ENCODE measurements at regions not wholly inside any gene's neighbourhood (a gene's known extent, or its start where the extent isn't known, plus 50 kb on each side); places are given as distances from the start of the nearest gene placed in this dataset.

DNA sequence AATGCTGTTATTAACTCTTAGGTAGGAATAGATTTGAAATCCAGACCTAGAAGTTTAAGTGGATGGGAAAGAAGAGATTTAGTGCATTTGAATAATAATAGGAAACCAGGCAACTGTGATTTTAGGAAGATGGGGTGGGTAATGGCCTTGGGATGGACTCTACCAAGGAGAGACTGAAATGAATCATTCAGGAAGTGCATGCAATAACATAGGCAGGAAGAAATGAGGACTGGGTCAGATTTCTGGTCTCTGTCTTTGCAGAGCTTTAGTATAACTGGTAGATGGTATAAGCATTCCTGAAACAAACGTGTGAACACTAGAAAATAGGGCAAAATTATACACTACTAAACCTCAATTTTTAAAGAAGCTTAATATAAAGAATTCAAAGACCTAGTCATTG, 274.4 kb upstream of the CLINT1 start:
- no peaks in the 10 kb centered on the region for H3K4me1 ChIP-seq
- ATAC-seq (no peak), DNase-seq (no peak)
- H3K27me3 ChIP-seq, result no peaks in the 10 kb centered on the region
- H3K36me3 ChIP-seq (replicated peaks in 1 of 2; ENCODE audit: insufficient read depth in 1 of 2, low read depth in 2 of 2), result no peaks in the 10 kb centered on the region
- no peak for TF ChIP-seq POLR2A (IDR thresholded peaks at IDR 0.05)
- TF ChIP-seq, protein P1, sequence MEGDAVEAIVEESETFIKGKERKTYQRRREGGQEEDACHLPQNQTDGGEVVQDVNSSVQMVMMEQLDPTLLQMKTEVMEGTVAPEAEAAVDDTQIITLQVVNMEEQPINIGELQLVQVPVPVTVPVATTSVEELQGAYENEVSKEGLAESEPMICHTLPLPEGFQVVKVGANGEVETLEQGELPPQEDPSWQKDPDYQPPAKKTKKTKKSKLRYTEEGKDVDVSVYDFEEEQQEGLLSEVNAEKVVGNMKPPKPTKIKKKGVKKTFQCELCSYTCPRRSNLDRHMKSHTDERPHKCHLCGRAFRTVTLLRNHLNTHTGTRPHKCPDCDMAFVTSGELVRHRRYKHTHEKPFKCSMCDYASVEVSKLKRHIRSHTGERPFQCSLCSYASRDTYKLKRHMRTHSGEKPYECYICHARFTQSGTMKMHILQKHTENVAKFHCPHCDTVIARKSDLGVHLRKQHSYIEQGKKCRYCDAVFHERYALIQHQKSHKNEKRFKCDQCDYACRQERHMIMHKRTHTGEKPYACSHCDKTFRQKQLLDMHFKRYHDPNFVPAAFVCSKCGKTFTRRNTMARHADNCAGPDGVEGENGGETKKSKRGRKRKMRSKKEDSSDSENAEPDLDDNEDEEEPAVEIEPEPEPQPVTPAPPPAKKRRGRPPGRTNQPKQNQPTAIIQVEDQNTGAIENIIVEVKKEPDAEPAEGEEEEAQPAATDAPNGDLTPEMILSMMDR (IDR thresholded peaks at IDR 0.05), result no peak
- H3K9me3 ChIP-seq, result no peaks in the 10 kb centered on the region
- 51 to 56% methylated on average over 1 of the region's 1 CpG for WGBS, 2 donors
- no peak overlapping the region for H3K4me3 ChIP-seq
- H3K27ac ChIP-seq, result no peak overlapping the region
- intact Hi-C loops (cut with DNase I), result no loop called here

DNA sequence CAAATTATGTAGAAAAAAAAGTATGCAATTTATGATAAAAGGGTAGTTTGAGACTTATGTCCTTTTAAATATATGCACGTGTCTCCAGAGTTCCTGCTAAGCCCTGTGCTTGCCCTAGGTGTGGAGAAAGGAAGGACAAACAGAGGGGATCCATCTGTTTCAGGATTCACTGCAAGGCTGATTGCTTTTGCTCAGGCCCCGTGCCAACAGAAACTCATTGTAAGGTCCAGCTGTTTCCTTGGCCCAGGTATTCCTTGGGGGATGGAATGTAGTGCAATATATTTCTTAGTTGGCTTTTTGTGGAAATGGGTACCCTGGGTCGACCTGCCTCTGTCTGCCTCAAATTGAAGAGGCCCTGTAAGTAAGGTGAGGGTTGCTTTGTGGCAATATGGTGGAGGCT, 268.6 kb upstream of the CLINT1 start:
- intact Hi-C loops (cut with DNase I), result no loop called here
- Histone ChIP-seq H3K36me3 (replicated peaks in 1 of 2; ENCODE audit: insufficient read depth in 1 of 2, low read depth in 2 of 2) (no peaks in the 10 kb centered on the region), H3K9me3 (no peaks in the 10 kb centered on the region), H3K27ac (no peak overlapping the region), H3K27me3 (no peaks in the 10 kb centered on the region), H3K4me3 (no peak overlapping the region), H3K4me1 (no peaks in the 10 kb centered on the region)
- TF ChIP-seq, protein P1 (IDR thresholded peaks at IDR 0.05), result no peak
- no peak for TF ChIP-seq POLR2A (IDR thresholded peaks at IDR 0.05)
- WGBS, 2 donors, result 60 to 70% methylated on average over 3 of the region's 3 CpGs
- DNase-seq (peak in 1 of 4 donors; percentile 9), ATAC-seq (no peak)

DNA sequence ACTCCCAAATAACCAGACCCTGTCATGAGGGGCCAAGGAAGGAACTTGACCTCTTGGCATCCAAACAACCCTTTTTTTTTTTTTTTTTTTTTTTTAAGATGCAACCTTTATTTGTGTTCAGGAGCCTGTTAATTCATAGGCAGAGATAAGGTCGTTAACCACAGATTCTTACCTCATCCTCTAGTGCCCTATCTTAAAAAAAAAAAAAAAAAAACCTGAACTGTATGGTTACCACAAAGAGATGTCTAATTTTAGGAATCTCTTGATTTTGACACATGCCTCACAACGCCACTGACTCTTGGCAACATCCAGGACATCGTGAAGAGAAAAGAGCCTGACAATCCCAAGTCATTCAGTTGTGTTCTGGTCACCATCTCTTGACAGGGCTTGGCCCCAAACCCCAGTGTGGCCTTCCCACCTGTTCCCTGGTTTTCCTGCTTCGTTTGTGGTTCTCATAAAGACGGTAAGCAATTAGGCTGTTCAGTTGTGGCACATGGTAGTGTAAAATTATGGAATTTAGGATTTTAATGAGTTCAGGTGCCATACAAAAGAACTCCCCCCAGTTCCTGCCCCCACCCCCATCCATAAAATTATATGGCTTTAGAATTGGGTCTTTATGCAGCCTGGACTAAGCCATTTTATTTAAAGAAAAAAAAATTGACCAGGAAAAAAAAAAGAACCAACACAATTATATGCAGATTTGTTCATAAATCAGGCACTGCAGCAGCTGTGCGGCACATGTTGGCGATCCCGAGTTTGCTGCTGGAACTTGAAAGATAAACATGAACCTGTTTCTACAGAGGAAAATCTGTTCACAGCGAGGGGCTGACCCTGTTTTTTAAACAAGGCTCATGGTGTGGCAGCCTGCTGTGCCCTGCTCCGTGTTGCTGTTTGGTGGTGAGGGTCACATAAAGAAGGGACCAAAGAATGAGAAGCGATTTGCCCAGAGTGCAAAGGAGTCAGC, 267.8 kb upstream of the CLINT1 start:
- DNase-seq, result no peak

DNA sequence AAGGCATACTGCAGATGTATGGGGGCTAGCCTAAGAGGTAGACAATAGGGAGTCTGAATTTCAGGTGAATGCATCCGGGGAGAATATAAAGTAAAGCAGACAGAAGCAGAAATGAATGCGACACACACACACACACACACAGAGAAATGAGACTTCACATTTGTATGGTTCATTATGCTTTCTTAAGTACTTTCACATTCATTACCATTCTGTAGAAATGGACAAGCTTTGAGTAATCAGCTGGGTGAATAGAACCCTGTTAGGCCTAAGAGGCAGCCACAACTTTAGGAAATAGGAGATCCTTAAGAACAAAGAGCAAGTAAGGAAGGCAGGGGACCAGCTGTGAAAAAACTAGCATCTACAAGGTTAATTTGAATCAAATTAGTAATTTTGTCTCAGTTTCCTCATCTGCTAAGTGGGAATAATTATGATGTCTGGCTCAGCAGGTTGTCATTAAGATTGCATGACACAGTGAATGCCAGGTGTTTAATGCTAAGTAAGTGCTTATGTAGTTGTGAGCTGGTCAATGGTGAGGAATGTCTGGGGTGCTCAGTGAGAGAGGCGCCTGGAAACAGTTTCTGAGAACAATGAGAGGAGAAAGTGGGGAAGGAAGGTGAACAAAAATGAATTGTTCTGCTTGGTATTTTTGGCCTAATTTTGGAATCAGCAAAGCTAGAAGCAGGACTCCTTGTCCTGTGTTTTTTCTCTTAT, 265.8 kb upstream of the CLINT1 start:
- H3K27me3 ChIP-seq, result no peaks in the 10 kb centered on the region
- no peaks in the 10 kb centered on the region for H3K36me3 ChIP-seq (replicated peaks in 1 of 2; ENCODE audit: insufficient read depth in 1 of 2, low read depth in 2 of 2)
- no peak overlapping the region for H3K4me3 ChIP-seq
- H3K27ac ChIP-seq, result no peak overlapping the region
- no peak for TF ChIP-seq POLR2A (IDR thresholded peaks at IDR 0.05)
- TF ChIP-seq, protein P1 (IDR thresholded peaks at IDR 0.05), result no peak
- ATAC-seq, result no peak
- 80 to 93% methylated on average over 3 of the region's 3 CpGs for WGBS, 2 donors
- no peaks in the 10 kb centered on the region for H3K9me3 ChIP-seq
- intact Hi-C loops (cut with DNase I), result no loop called here
- H3K4me1 ChIP-seq, result no peaks in the 10 kb centered on the region
- DNase-seq, result no peak

More for the DNA sequence above, 267.8 kb upstream of the CLINT1 start:
- Histone ChIP-seq H3K4me3 (no peak overlapping the region), H3K36me3 (replicated peaks in 1 of 2; ENCODE audit: insufficient read depth in 1 of 2, low read depth in 2 of 2) (no peaks in the 10 kb centered on the region), H3K4me1 (no peaks in the 10 kb centered on the region), H3K27me3 (no peaks in the 10 kb centered on the region), H3K9me3 (no peaks in the 10 kb centered on the region), H3K27ac (no peak overlapping the region)
- ATAC-seq, result no peak
- intact Hi-C loops (cut with DNase I), result no loop called here
- 65 to 71% methylated on average over 11 of the region's 11 CpGs for WGBS, 2 donors
- no peak for TF ChIP-seq POLR2A (IDR thresholded peaks at IDR 0.05)
- TF ChIP-seq, protein P1 (IDR thresholded peaks at IDR 0.05), result no peak
